ENCODE measurements at regions not wholly inside any gene's neighbourhood (a gene's known extent, or its start where the extent isn't known, plus 50 kb on each side); places are given as distances from the start of the nearest gene placed in this dataset.

- TF ChIP-seq CTCF (conservative IDR thresholded peaks at IDR 0.05 in 1 of 2, IDR thresholded peaks at IDR 0.05 in 1 of 2; ENCODE audit: low read depth in 1 of 2, low read length in 2 of 2) (no peak), EZH2 (IDR thresholded peaks at IDR 0.05; ENCODE audit: low read length, missing control alignments) (no peak)
Measured at GRCh38 chr3:115369021-115369420, 221.9 kb upstream of the ZBTB20 start.
